GM20000 (cell line): ENCODE measurements at regions not wholly inside any gene's neighbourhood (a gene's known extent, or its start where the extent isn't known, plus 50 kb on each side); places are given as distances from the start of the nearest gene placed in this dataset.

Experiments
- DNase-seq: peaks from one replicate; pipeline ENCODE4 v3.0.0; 2012; ENCODE audit warnings: low spot score
- TF ChIP-seq, protein P1 (sequence below): IDR thresholded peaks from 2 replicates; pipeline ENCODE4 v1.5.1; 2012; ENCODE audit warnings: mild to moderate bottlenecking, control low read depth; ENCODE audit errors: extremely low read depth, missing control alignments

DNA sequence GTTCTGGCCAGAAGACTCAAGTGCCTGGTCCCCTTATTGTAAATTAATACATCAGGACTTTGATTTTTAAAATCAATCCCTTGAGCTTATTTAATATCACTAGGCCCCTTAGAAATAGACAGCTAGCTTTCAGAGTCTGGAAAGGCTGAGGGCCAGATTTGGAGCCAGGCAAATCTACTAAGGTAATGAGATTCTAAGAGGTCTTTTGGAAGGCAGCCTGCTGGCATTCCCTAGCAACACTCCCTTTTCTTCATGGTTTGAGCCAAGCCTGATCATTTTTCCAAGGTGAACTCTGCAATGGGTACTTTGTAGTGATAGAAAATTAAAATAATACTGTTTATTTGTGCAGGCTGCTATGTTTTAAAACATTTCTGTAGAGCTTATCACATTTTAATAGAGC, 378.5 kb downstream of the FAT4 start:
- TF ChIP-seq, protein P1, sequence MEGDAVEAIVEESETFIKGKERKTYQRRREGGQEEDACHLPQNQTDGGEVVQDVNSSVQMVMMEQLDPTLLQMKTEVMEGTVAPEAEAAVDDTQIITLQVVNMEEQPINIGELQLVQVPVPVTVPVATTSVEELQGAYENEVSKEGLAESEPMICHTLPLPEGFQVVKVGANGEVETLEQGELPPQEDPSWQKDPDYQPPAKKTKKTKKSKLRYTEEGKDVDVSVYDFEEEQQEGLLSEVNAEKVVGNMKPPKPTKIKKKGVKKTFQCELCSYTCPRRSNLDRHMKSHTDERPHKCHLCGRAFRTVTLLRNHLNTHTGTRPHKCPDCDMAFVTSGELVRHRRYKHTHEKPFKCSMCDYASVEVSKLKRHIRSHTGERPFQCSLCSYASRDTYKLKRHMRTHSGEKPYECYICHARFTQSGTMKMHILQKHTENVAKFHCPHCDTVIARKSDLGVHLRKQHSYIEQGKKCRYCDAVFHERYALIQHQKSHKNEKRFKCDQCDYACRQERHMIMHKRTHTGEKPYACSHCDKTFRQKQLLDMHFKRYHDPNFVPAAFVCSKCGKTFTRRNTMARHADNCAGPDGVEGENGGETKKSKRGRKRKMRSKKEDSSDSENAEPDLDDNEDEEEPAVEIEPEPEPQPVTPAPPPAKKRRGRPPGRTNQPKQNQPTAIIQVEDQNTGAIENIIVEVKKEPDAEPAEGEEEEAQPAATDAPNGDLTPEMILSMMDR, result no peak
- no peak for DNase-seq

DNA sequence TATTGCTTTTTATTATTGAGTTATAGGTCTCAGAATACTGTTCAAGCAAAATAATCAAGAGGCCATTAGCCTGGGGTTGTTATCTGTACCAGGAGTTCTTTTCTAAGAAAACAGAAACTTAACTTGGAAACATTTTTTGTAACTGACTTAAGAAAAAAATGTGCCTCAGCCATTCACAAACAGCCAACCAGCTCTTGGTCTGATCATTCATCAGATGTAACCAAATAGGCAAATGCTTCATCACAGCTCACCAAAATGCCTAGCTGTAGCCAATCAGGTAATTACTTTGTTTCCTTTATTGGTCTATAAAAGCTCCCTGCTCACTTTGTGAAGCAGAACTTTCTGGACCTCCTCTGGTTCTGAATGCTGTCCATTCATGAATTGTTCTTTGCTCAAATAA, 387.7 kb downstream of the FAT4 start:
- TF ChIP-seq, protein P1, result no peak
- no peak for DNase-seq

DNA sequence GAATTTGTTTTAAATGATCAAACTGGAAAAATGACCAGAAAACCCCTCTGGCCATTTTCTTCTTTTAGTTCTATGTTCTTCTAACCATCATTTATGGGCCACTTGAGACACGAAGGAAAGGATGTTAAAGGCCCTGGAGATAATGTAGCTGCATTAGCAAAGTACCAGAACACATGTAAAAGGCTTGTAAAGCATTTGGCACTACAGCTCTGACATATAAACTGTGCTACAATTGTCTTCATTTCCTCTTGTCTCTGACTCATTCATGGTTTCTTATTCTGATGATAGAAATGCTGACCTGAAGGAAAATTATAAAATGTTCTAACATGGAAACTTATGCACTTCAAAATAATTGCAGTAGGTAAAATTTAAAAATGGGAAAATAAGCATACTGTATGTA, 388.7 kb downstream of the FAT4 start:
- DNase-seq, result no peak

DNA sequence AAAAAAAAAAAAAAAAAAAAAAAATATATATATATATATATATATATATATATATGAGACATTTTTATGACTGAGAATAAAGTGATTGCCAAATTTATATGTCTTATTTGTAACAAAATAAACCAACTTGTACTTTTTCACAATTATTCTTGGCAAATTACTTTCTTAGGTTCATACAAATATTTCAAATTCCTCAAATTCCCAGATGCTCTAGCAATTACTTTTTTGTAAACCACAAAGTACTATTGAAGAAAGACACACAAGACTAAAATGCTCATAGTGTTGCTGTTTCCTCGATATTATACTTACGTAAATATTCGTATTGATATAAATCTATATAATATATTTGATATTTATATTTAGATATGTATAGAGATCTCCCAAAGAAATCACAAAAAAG, 390.0 kb downstream of the FAT4 start:
- DNase-seq, result no peak
- TF ChIP-seq, protein P1, result no peak

More for the DNA sequence above, 388.7 kb downstream of the FAT4 start:
- TF ChIP-seq, protein P1, result no peak

DNA sequence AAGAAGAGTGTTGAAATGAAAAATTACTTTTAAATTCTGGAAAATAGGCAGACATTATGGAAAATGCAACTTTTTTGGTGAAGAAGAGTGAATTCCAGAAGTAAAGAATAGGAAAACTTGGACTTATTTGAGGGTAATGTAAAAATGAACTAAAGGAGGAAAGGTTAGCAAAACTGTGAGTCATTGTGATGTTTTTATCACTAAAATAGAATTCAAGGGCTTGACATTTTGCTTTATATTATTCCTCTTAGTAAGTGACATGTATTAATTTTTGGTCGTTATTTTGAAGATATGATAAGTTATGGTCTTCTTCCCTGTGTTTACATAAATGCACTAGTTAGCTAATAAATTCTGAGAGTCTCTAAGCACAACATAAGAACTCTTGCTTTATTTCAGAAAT, 390.9 kb downstream of the FAT4 start:
- TF ChIP-seq, protein P1, result no peak
- DNase-seq, result no peak

DNA sequence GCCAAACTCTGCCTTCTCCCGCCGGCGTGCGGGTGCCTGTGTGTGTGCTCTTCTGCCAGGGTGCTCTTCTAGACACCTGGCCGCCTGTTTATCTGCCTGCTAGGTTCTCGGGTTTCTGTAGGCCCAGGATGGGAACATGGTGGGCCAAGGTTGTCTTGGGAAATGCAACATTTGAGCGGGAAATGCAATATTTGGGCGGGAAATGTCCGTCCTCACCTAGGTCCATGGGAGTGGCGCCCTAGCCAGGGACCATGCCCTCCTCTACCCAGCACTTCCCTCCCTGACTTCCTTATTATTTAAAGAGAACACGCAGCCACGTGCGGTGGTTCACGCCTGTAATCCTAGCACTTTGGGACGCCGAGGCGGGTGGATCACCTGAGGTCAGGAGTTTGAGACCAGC, 392.6 kb downstream of the FAT4 start:
- TF ChIP-seq, protein P1, result no peak
- no peak for DNase-seq

DNA sequence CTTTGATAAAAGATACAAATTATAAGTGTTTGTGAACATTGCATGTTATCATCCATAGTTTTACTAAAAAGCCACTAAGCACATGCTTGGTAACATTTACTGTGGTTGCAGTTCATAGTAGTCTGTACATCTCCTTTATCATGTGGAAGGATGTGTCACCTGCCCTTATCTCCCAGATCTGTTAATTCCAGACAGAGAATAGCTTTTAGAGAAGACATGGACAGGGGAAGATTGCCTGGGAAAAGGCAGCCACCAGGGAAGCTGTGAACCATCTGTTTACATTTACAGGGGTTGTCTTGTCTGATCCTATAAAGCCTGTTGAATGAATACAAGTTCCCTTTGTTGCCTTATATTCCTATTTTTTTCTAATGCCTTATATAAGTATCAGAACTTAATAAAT, 396.0 kb downstream of the FAT4 start:
- TF ChIP-seq, protein P1, result no peak
- no peak for DNase-seq

DNA sequence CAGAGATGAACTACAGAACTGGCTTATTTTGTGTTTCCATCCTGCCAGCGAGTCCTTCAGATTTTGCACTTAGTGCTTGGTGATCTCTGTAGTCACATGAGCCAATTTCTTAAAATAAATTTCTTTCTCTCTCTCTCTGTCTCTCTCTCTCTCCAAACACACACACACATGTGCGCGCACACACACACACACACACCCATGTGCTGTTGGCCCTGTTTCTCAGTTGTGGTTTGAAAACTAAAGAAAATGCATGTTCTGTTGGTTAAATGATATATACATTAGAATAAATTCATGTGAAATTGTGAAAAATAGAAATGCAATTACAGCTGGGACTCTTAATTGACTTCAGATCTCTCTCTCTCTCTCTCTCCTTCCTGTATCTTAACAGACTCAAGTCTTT, 399.3 kb downstream of the FAT4 start:
- TF ChIP-seq, protein P1, result no peak
- no peak for DNase-seq
